ENCODE measurements at regions not wholly inside any gene's neighbourhood (a gene's known extent, or its start where the extent isn't known, plus 50 kb on each side); places are given as distances from the start of the nearest gene placed in this dataset.
A peak's percentile ranks its signal among the peaks of the same experiment; 100 is the strongest.
"Not testable (repeated sequence)": the region's sequence is repeated elsewhere in the genome, so short reads cannot be mapped to it uniquely, and the experiment has no call there.

- no peak for DNase-seq
Observed at GRCh38 chr3:10667901-10668476, 148.0 kb upstream of the SLC6A11 start.

- DNase-seq, result no peak
Observed at GRCh38 chr3:10669490-10670048, 146.5 kb upstream of the SLC6A11 start.

GRCh38 chr3:10672422-10672821 lies 143.6 kb upstream of the SLC6A11 start:
- no peak for DNase-seq

- DNase-seq, result no peak
Observed at GRCh38 chr3:10674578-10674977, 141.4 kb upstream of the SLC6A11 start.

GRCh38 chr3:10676905-10677304 lies 139.1 kb upstream of the SLC6A11 start:
- DNase-seq, result no peak

- DNase-seq, result no peak
Observed at GRCh38 chr3:10678796-10679376, 137.1 kb upstream of the SLC6A11 start.

GRCh38 chr3:10680796-10681195 lies 135.2 kb upstream of the SLC6A11 start:
- no peak for DNase-seq

GRCh38 chr3:10682692-10683091 lies 133.3 kb upstream of the SLC6A11 start:
- DNase-seq, result no peak

- DNase-seq, result no peak
Observed at GRCh38 chr3:10683106-10683505, 132.9 kb upstream of the SLC6A11 start.

GRCh38 chr3:10688126-10688525 lies 127.9 kb upstream of the SLC6A11 start:
- DNase-seq, result no peak

- no peak for DNase-seq
Observed at GRCh38 chr3:10688548-10689172, 127.4 kb upstream of the SLC6A11 start.

- DNase-seq, result no peak
Observed at GRCh38 chr3:10692039-10692622, 123.9 kb upstream of the SLC6A11 start.

GRCh38 chr3:10693457-10693856 lies 122.6 kb upstream of the SLC6A11 start:
- no peak for DNase-seq

GRCh38 chr3:10694179-10694578 lies 121.8 kb upstream of the SLC6A11 start:
- DNase-seq, result no peak

- not testable (repeated sequence) for DNase-seq
Observed at GRCh38 chr3:10695186-10695585, 120.8 kb upstream of the SLC6A11 start.

GRCh38 chr3:10695595-10696285 lies 120.3 kb upstream of the SLC6A11 start:
- no peak for DNase-seq

- no peak for DNase-seq
Observed at GRCh38 chr3:10697918-10698317, 118.1 kb upstream of the SLC6A11 start.

- DNase-seq, result no peak
Observed at GRCh38 chr3:10700821-10701220, 115.2 kb upstream of the SLC6A11 start.

- DNase-seq, result no peak
Observed at GRCh38 chr3:10702961-10703740, 112.9 kb upstream of the SLC6A11 start.

- peak; percentile 1 for DNase-seq
Observed at GRCh38 chr3:10703875-10704274, 112.2 kb upstream of the SLC6A11 start.

GRCh38 chr3:10706156-10706739 lies 109.8 kb upstream of the SLC6A11 start:
- no peak for DNase-seq

- no peak for DNase-seq
Observed at GRCh38 chr3:10706740-10707399, 109.2 kb upstream of the SLC6A11 start.
